LNCaP clone FGC (cell line): ENCODE measurements at regions not wholly inside any gene's neighbourhood (a gene's known extent, or its start where the extent isn't known, plus 50 kb on each side); places are given as distances from the start of the nearest gene placed in this dataset.
A peak's percentile ranks its signal among the peaks of the same experiment; 100 is the strongest.

Experiments used
- DNase-seq: peaks from one replicate; pipeline ENCODE4 v3.0.0-alpha.2; 2011; ENCODE audit warnings: low read depth
- H3K4me3 ChIP-seq: 2 replicates; pipeline ENCODE4 v1.5.1; 2011; ENCODE audit warnings: mild to moderate bottlenecking, low read depth, low read length, control low read depth
- CTCF ChIP-seq: IDR thresholded peaks from 2 replicates; pipeline ENCODE4 v1.5.1; 2012; ENCODE audit warnings: mild to moderate bottlenecking; ENCODE audit not compliant: control insufficient read depth, insufficient read depth; ENCODE audit errors: extremely low read depth

- no peak for TF ChIP-seq CTCF
- DNase-seq, result no peak
- H3K4me3 ChIP-seq, result no peak overlapping the region
These were observed 172.4 kb upstream of the TOPAZ1 start for GRCh38 chr3:44069276-44069675.

GRCh38 chr3:44070841-44071546 is 170.7 kb upstream of the TOPAZ1 start:
- TF ChIP-seq CTCF, result no peak
- no peak overlapping the region for H3K4me3 ChIP-seq
- DNase-seq, result no peak

GRCh38 chr3:44072601-44073540 is 168.8 kb upstream of the TOPAZ1 start:
- H3K4me3 ChIP-seq, result no peak overlapping the region
- no peak for TF ChIP-seq CTCF
- DNase-seq, result no peak

DNA sequence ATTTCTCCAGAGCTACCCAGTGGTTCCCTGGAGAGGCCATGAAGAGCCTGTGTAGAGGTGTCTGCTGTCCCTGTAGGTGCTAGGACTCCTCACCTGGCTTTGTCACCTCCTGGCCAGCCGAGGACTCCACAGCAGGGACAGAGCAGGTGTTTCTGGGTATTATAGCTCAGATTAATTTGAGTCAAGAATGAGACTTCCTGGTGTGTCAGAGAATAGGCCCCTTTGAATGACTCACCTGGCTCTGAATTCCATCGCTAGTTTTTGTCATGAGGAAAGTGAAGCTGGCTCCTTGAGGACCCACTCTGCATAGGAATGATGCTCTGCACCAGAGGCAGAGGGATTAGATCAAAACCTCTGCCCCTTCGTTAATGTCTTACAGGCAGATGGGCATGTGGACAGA is 167.5 kb upstream of the TOPAZ1 start:
- no peak for TF ChIP-seq CTCF
- no peak for DNase-seq
- H3K4me3 ChIP-seq, result no peak overlapping the region

- no peak for TF ChIP-seq CTCF
- no peak for DNase-seq
- no peak overlapping the region for H3K4me3 ChIP-seq
These were observed 165.4 kb upstream of the TOPAZ1 start for GRCh38 chr3:44076221-44076829.

- no peak overlapping the region for H3K4me3 ChIP-seq
- peak; percentile 63 for TF ChIP-seq CTCF
- DNase-seq, result peak; percentile 21
These were observed 164.4 kb upstream of the TOPAZ1 start for GRCh38 chr3:44077267-44077666.
